SK-N-SH (cell line): ENCODE measurements at regions not wholly inside any gene's neighbourhood (a gene's known extent, or its start where the extent isn't known, plus 50 kb on each side); places are given as distances from the start of the nearest gene placed in this dataset.

Experiments
- CTCF ChIA-PET: fragments of 300-600, 350-600 bp; formaldehyde crosslinking; extraction: SDS; loops from one replicate; lab custom pipeline; 2021; lab: Yijun Ruan, JAX
- POLR2A ChIA-PET: fragments of 350-600 bp; sonication (Branson Sonifier 250); formaldehyde crosslinking; extraction: SDS; loops from one replicate; lab custom pipeline; 2020; ENCODE audit warnings: antibody characterized with exemption, inconsistent platforms; lab: Yijun Ruan, JAX
- DNase-seq: peaks from one replicate; pipeline ENCODE4 v3.0.0; 2012
- H2AFZ ChIP-seq: fragments of 200-600 bp; sonication (generic); 2 replicates; pipeline ENCODE4 v1.8.1; 2016; ENCODE audit warnings: antibody characterized with exemption, mild to moderate bottlenecking, low read depth
- H3F3A ChIP-seq: fragments of 200-600 bp; sonication (generic); replicated peaks from 2 replicates; pipeline ENCODE3; 2016; ENCODE audit warnings: antibody characterized with exemption, mild to moderate bottlenecking; ENCODE audit not compliant: insufficient read depth
- H3K27ac ChIP-seq, 2 experiments: fragments of 200-500 bp in 1 of 2; fragments of 200-600 bp in 1 of 2; sonication (Bioruptor generic) in 1 of 2; sonication (generic), shearing (Covaris generic) in 1 of 2; 2 replicates each; pipeline versions ENCODE4 v1.5.1 to v1.6.1; 2014 to 2016; ENCODE audit warnings: low read depth in 2 of 2, inconsistent platforms in 1 of 2, low read length in 1 of 2, mild to moderate bottlenecking in 1 of 2, mixed read lengths in 1 of 2
- H3K27me3 ChIP-seq: fragments of 200-600 bp; sonication (generic), shearing (Covaris generic); 2 replicates; pipeline ENCODE4 v1.6.1; 2016; ENCODE audit warnings: mixed run types; ENCODE audit not compliant: insufficient read depth
- H3K36me3 ChIP-seq, 2 experiments: fragments of 200-500 bp in 1 of 2; fragments of 200-600 bp in 1 of 2; sonication (Bioruptor generic) in 1 of 2; sonication (generic) in 1 of 2; replicated peaks in 1 of 2; 2 replicates each; pipeline versions ENCODE3 to v1.5.1; 2014 to 2016; ENCODE audit warnings: low read length in 1 of 2, mild to moderate bottlenecking in 1 of 2; ENCODE audit not compliant: insufficient read depth in 2 of 2, control insufficient read depth in 1 of 2
- H3K4me1 ChIP-seq, 2 experiments: fragments of 200-500 bp in 1 of 2; fragments of 200-600 bp in 1 of 2; sonication (Bioruptor generic) in 1 of 2; sonication (generic), shearing (Covaris generic) in 1 of 2; 2 replicates each; pipeline versions ENCODE4 v1.5.1 to v1.6.1; 2014 to 2016; ENCODE audit warnings: low read depth in 1 of 2, low read length in 1 of 2, mixed run types in 1 of 2; ENCODE audit not compliant: insufficient read depth in 2 of 2, control insufficient read depth in 1 of 2
- H3K4me2 ChIP-seq: fragments of 200-600 bp; sonication (generic), shearing (Covaris generic); 2 replicates; pipeline ENCODE4 v1.6.1; 2017; ENCODE audit warnings: mixed run types
- H3K4me3 ChIP-seq, 2 experiments: fragments of 200-500 bp in 1 of 2; fragments of 200-600 bp in 1 of 2; sonication (Bioruptor generic) in 1 of 2; sonication (generic), shearing (Covaris generic) in 1 of 2; 2 replicates each; pipeline versions ENCODE4 v1.5.1 to v1.8.1; 2014 to 2016; ENCODE audit warnings: low read depth in 2 of 2, inconsistent platforms in 1 of 2, low read length in 1 of 2, mild to moderate bottlenecking in 1 of 2, mixed read lengths in 1 of 2, moderate library complexity in 1 of 2
- H3K79me2 ChIP-seq: fragments of 200-600 bp; sonication (generic); 2 replicates; pipeline ENCODE4 v1.8.1; 2017; ENCODE audit warnings: mild to moderate bottlenecking; ENCODE audit not compliant: insufficient read depth
- H3K9ac ChIP-seq: fragments of 200-600 bp; sonication (generic); 2 replicates; pipeline ENCODE4 v1.6.1; 2017; ENCODE audit warnings: mixed run types
- H3K9me2 ChIP-seq: fragments of 200-600 bp; sonication (generic); 2 replicates; pipeline ENCODE4 v1.6.1; 2017; ENCODE audit warnings: mixed run types
- H3K9me3 ChIP-seq: fragments of 200-600 bp; sonication (generic); 2 replicates; pipeline ENCODE4 v1.6.1; 2017; ENCODE audit warnings: mixed run types, mild to moderate bottlenecking, moderate library complexity
- H4K20me1 ChIP-seq: fragments of 200-600 bp; sonication (generic); 2 replicates; pipeline ENCODE4 v1.6.1; 2017; ENCODE audit warnings: mild to moderate bottlenecking, mixed run types; ENCODE audit not compliant: insufficient read depth
- CHD2 ChIP-seq: fragments of 150-350 bp; IDR thresholded peaks from 2 replicates; pipeline ENCODE4 v1.6.1; 2018; ENCODE audit warnings: low read length; ENCODE audit not compliant: partially characterized antibody
- EP300 ChIP-seq, 2 experiments: IDR thresholded peaks; 2 replicates each; pipeline versions ENCODE4 v1.4.0 to v1.6.1; 2012; ENCODE audit warnings: borderline replicate concordance in 1 of 2, low read depth in 1 of 2, low read length in 1 of 2
- FOXJ3 ChIP-seq: sonication (generic); formaldehyde crosslinking; IDR thresholded peaks from 2 replicates; pipeline ENCODE4 v1.5.1; 2020; ENCODE audit warnings: mild to moderate bottlenecking, missing genetic modification reagents
- GABPA ChIP-seq: IDR thresholded peaks from 2 replicates; pipeline ENCODE4 v1.4.0; 2012; ENCODE audit warnings: low read depth, mild to moderate bottlenecking
- GATA2 ChIP-seq: sonication (generic); formaldehyde crosslinking; IDR thresholded peaks from 2 replicates; pipeline ENCODE4 v1.5.0; 2020; ENCODE audit warnings: mild to moderate bottlenecking, missing genetic modification reagents
- IRF3 ChIP-seq: fragments of 150-350 bp; IDR thresholded peaks from 2 replicates; pipeline ENCODE4 v1.6.1; 2016; ENCODE audit warnings: mild to moderate bottlenecking, low read depth, low read length
- MXI1 ChIP-seq: IDR thresholded peaks from 2 replicates; pipeline ENCODE4 v1.6.1; 2012; ENCODE audit warnings: mild to moderate bottlenecking, low read depth, low read length, improper control_type of control experiment
- NRF1 ChIP-seq: IDR thresholded peaks from 2 replicates; pipeline ENCODE4 v1.6.1; 2012; ENCODE audit warnings: low read depth, mild to moderate bottlenecking, low read length
- REST ChIP-seq: IDR thresholded peaks from 2 replicates; pipeline ENCODE4 v1.6.1; 2012; ENCODE audit warnings: mild to moderate bottlenecking, low read depth, low read length, moderate library complexity
- RFX5 ChIP-seq: IDR thresholded peaks from 2 replicates; pipeline ENCODE4 v1.6.1; 2012; ENCODE audit warnings: mild to moderate bottlenecking, improper control_type of control experiment, low read length
- RXRA ChIP-seq: IDR thresholded peaks from 2 replicates; pipeline ENCODE4 v1.4.0; 2012; ENCODE audit warnings: low read depth, mild to moderate bottlenecking, borderline replicate concordance
- TAF1 ChIP-seq: IDR thresholded peaks from 2 replicates; pipeline ENCODE4 v1.6.1; 2012; ENCODE audit warnings: low read depth, mild to moderate bottlenecking, low read length, moderate library complexity, borderline replicate concordance
- TCF12 ChIP-seq: IDR thresholded peaks from 2 replicates; pipeline ENCODE4 v1.4.0; 2012
- TEAD4 ChIP-seq: IDR thresholded peaks from 2 replicates; pipeline ENCODE4 v1.4.0; 2012; ENCODE audit warnings: mild to moderate bottlenecking, borderline replicate concordance; ENCODE audit not compliant: insufficient read depth
- YY1 ChIP-seq: IDR thresholded peaks from 2 replicates; pipeline ENCODE4 v1.4.0; 2012; ENCODE audit warnings: low read depth, mild to moderate bottlenecking
- ZBTB33 ChIP-seq: IDR thresholded peaks from 2 replicates; pipeline ENCODE4 v1.4.0; 2012; ENCODE audit warnings: low read depth, borderline replicate concordance
- WGBS: methylation state at CpG from one replicate; pipeline ENCODE4 v1.1.6; 2017; ENCODE audit warnings: low lambda C conversion rate; 5-methylcytosine and 5-hydroxymethylcytosine counted together

- H3K27me3 ChIP-seq, result no peaks in the 10 kb centered on the region
- H3K4me2 ChIP-seq, result no peak overlapping the region
- no peaks in the 10 kb centered on the region for H3K9me2 ChIP-seq
- H2AFZ ChIP-seq, result no peak overlapping the region
- no peaks in the 10 kb centered on the region for H4K20me1 ChIP-seq
- no peak for TF ChIP-seq GABPA
- no peak for TF ChIP-seq TCF12
- no peak overlapping the region for H3K27ac ChIP-seq
- no peak overlapping the region for H3K9ac ChIP-seq
- H3K4me3 ChIP-seq, result no peak overlapping the region
- no peak for DNase-seq
- no peaks in the 10 kb centered on the region for H3K9me3 ChIP-seq
- CTCF ChIA-PET, result no interaction called here
- H3K4me1 ChIP-seq, result no peaks in the 10 kb centered on the region
- H3K36me3 ChIP-seq, result no peaks in the 10 kb centered on the region
- 0% methylated on average over 5 of the region's 6 CpGs for WGBS
- no peaks in the 10 kb centered on the region for H3F3A ChIP-seq
- no peaks in the 10 kb centered on the region for H3K79me2 ChIP-seq
- POLR2A ChIA-PET, result no interaction called here
These were observed 389.1 kb upstream of the PCDH7 start for GRCh38 chr4:30330894-30331652.

- POLR2A ChIA-PET, result no interaction called here
- Histone ChIP-seq H3K27ac (no peak overlapping the region), H3K27me3 (no peaks in the 10 kb centered on the region), H3F3A (no peaks in the 10 kb centered on the region), H3K36me3 (no peaks in the 10 kb centered on the region), H3K4me2 (no peak overlapping the region)
- 3% methylated on average over 1 of the region's 1 CpG for WGBS
- DNase-seq, result no peak
- TF ChIP-seq YY1 (no peak), GATA2 (CRISPR knock-in tag) (no peak), CHD2 (no peak)
- TF ChIP-seq, all 33 proteins: peak for 0
- Histone ChIP-seq H4K20me1 (no peaks in the 10 kb centered on the region), H3K79me2 (no peaks in the 10 kb centered on the region), H3K4me1 (no peaks in the 10 kb centered on the region), H3K9ac (no peak overlapping the region), H3K4me3 (no peak overlapping the region), H2AFZ (no peak overlapping the region), H3K9me2 (no peaks in the 10 kb centered on the region), H3K9me3 (no peaks in the 10 kb centered on the region)
- CTCF ChIA-PET, result no interaction called here
These were observed 378.4 kb upstream of the PCDH7 start for GRCh38 chr4:30341731-30342130.

GRCh38 chr4:30350288-30350687 lies 369.9 kb upstream of the PCDH7 start:
- H3K9me2 ChIP-seq, result no peaks in the 10 kb centered on the region
- no peak overlapping the region for H3K9ac ChIP-seq
- TF ChIP-seq IRF3 (no peak), RXRA (no peak), FOXJ3 (no peak), ZBTB33 (no peak), REST (no peak), RFX5 (no peak), MXI1 (no peak), EP300 (IDR thresholded peaks at IDR 0.05; ENCODE audit: borderline replicate concordance in 1 of 2, low read depth in 1 of 2, low read length in 1 of 2) (no peak), TAF1 (no peak), NRF1 (no peak), TEAD4 (no peak)

More at GRCh38 chr4:30350288-30350687, 369.9 kb upstream of the PCDH7 start:
- Histone ChIP-seq H3K79me2 (no peaks in the 10 kb centered on the region), H3K4me2 (no peak overlapping the region), H3K9me3 (no peaks in the 10 kb centered on the region), H3K4me1 (no peaks in the 10 kb centered on the region), H3K4me3 (no peak overlapping the region), H3K27ac (no peak overlapping the region), H3K27me3 (no peaks in the 10 kb centered on the region), H2AFZ (no peak overlapping the region), H3F3A (no peaks in the 10 kb centered on the region), H3K36me3 (no peaks in the 10 kb centered on the region), H4K20me1 (no peaks in the 10 kb centered on the region)
- ChIA-PET CTCF (no interaction called here), POLR2A (no interaction called here)
- WGBS, result 0% methylated on average over 2 of the region's 2 CpGs
- DNase-seq, result no peak
